ENCODE measurements at regions not wholly inside any gene's neighbourhood (a gene's known extent, or its start where the extent isn't known, plus 50 kb on each side); places are given as distances from the start of the nearest gene placed in this dataset.

DNA sequence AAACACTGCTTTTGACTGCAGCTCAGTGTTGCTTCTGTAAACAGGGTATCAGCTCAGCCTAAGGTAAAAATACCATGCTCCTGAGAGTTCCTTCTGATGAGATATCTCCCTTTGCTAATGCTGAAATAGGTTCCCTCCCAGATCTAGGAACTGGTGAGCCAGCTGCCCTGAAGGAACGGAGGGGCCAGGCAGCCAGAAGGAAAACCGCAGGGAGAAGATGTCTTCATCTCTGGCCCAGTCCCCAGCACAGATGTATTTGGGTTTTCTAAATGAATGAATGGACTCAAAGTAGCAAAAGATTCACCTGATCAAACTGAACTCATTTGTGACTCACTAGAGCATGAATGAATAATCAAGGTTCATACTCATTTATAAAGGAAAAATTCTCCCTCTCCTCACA, 247.8 kb downstream of the MSRB3 start:
- TF ChIP-seq, protein P1, sequence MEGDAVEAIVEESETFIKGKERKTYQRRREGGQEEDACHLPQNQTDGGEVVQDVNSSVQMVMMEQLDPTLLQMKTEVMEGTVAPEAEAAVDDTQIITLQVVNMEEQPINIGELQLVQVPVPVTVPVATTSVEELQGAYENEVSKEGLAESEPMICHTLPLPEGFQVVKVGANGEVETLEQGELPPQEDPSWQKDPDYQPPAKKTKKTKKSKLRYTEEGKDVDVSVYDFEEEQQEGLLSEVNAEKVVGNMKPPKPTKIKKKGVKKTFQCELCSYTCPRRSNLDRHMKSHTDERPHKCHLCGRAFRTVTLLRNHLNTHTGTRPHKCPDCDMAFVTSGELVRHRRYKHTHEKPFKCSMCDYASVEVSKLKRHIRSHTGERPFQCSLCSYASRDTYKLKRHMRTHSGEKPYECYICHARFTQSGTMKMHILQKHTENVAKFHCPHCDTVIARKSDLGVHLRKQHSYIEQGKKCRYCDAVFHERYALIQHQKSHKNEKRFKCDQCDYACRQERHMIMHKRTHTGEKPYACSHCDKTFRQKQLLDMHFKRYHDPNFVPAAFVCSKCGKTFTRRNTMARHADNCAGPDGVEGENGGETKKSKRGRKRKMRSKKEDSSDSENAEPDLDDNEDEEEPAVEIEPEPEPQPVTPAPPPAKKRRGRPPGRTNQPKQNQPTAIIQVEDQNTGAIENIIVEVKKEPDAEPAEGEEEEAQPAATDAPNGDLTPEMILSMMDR (IDR thresholded peaks at IDR 0.05; ENCODE audit: insufficient read depth, low read length) = no peak
- DNase-seq (ENCODE audit: low read depth) = peak; percentile 25
- H3K4me3 ChIP-seq (ENCODE audit: low read depth, low read length) = no peak overlapping the region

DNA sequence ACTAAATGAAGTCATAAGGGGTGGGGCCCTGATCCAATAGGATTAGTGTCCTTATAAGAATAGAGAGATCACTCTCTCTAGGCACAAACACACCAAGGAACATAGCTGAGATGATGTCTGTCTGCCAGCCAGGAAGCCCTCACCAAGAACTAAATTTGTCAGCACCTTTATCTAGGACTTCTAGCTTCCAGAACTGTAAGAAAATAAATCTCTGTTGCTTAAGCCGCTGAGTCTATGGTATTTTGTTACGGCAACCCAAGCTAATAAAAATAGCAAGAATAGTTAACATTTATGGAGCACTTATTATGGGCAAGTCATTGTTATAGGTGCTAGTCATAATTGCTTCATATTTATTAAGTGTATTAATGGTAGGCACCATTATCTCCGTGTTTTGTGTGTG, 249.6 kb downstream of the MSRB3 start:
- DNase-seq (ENCODE audit: low read depth) = no peak
- no peak overlapping the region for H3K4me3 ChIP-seq (ENCODE audit: low read depth, low read length)
- TF ChIP-seq, protein P1 (IDR thresholded peaks at IDR 0.05; ENCODE audit: insufficient read depth, low read length) = no peak

DNA sequence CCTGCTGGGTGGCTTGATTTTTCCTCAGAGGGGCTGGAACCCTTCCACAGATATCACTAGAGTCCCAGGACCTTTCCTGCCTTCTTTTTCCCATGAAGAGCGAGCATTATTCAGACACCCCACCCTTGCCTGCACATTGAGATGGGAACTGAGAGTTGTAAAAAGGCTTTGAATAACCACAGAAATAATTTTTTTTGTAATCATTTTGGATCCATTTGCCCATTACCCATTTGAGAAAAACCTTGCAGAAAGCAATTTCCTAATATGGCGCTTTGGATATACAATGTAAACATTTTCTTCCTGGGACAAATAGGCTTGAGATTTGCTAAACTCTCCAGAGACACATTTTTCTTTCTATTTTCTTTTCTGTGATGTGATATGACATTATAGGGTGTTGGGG, 250.6 kb downstream of the MSRB3 start:
- no peak for DNase-seq (ENCODE audit: low read depth)
- TF ChIP-seq, protein P1 (IDR thresholded peaks at IDR 0.05; ENCODE audit: insufficient read depth, low read length) = no peak

DNA sequence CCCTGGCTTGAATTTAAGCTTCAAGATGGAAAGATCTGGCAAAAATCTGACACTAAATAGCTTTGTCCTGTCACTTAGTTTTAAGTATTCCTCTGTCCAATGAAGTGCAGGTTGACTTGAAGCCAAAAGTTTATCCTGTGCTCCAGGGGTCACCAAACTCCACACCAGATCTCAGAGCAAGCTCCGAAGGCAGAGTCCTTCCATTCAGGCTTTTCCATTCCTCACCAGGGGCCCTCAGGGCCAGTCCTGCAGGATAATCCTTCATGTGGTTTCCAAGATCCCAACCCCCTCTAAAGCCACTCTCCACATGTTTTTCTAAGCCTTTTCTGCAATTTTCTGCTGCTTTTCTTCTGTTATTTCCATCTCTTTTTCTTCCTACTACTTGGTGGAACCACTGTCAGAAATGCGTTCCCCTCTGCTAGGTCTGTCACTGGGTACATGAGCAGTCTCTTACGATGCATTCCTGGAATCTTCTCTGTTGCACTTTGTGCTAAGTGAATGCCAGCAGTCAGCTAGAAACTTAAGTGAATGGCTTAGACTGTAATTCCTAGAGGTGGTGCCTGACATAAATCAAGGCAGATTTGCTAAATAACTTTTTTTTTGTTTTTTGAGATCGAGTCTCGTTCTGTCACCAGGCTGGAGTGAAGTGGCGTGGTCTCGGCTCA, 251.4 kb downstream of the MSRB3 start:
- TF ChIP-seq, protein P1 (IDR thresholded peaks at IDR 0.05; ENCODE audit: insufficient read depth, low read length) = no peak

More for the DNA sequence above, 250.6 kb downstream of the MSRB3 start:
- no peak overlapping the region for H3K4me3 ChIP-seq (ENCODE audit: low read depth, low read length)

DNA sequence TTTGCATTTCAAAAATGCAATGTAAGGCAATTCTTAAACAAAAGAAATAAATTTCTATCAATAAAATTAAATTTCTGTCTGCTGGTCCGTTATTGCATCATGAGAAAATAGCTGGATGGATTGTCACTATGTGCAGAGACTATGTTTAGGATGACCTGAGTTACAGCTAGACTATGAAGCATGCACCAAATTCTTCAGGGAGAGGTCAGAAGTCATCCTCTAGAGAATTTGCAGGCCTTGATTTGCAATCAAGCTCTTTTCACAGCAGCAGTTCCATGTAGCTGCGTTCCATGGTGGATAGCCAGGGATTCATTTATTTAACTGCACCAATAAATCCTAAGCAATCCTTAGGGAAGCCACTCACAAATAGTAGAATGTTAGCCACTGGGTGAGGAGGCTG, 253.7 kb downstream of the MSRB3 start:
- no peak overlapping the region for H3K4me3 ChIP-seq (ENCODE audit: low read depth, low read length)
- peak; percentile 90 for DNase-seq (ENCODE audit: low read depth)
- TF ChIP-seq, protein P1 (IDR thresholded peaks at IDR 0.05; ENCODE audit: insufficient read depth, low read length) = no peak

More for the DNA sequence above, 251.4 kb downstream of the MSRB3 start:
- no peak for DNase-seq (ENCODE audit: low read depth)
- H3K4me3 ChIP-seq (ENCODE audit: low read depth, low read length) = no peak overlapping the region

DNA sequence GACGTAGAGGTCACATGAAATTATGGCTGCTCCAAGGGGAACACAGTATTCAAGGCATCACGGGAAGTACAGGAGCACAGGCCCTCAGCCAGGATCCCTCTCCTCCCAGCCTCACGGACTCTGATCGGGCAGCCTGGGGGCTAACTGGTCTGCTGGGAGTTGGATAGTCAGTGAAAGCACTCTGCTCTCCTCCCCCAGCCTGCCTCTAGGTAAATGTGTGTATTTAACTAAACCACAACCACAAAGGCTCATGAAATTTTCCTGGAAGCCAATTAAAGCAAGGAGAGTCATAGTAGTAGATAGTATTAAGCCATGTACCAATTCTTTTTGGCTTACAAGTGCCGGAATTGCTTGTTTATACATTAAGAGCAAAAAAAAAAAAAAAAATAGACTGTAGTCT, 254.3 kb downstream of the MSRB3 start:
- TF ChIP-seq, protein P1 (IDR thresholded peaks at IDR 0.05; ENCODE audit: insufficient read depth, low read length) = no peak
- no peak overlapping the region for H3K4me3 ChIP-seq (ENCODE audit: low read depth, low read length)
- DNase-seq (ENCODE audit: low read depth) = peak; percentile 81

Measured in fibroblast of the aortic adventitia (primary cell).